Sigmoid colon (tissue), 4 donors: ENCODE measurements at regions not wholly inside any gene's neighbourhood (a gene's known extent, or its start where the extent isn't known, plus 50 kb on each side); places are given as distances from the start of the nearest gene placed in this dataset.

Experiments
- CTCF ChIP-seq, 4 experiments: fragments of 450-650 bp in 3 of 4; fragments of 200-600 bp in 1 of 4; IDR thresholded peaks; one replicate each; pipeline ENCODE4 v1.5.1; 2016 to 2019; ENCODE audit warnings: antibody characterized with exemption in 4 of 4, mild to moderate bottlenecking in 3 of 4, moderate library complexity in 2 of 4
- POLR2A ChIP-seq, 2 donors: fragments of 450-650 bp; IDR thresholded peaks; one replicate each; pipeline ENCODE4 v1.6.1; 2016; ENCODE audit warnings: antibody characterized with exemption in 2 of 2, mild to moderate bottlenecking in 2 of 2, moderate library complexity in 2 of 2
- POLR2AphosphoS5 ChIP-seq, 4 donors: sonication (generic); formaldehyde crosslinking; IDR thresholded peaks; one replicate each; pipeline ENCODE4 v1.6.1; 2017; ENCODE audit warnings: antibody characterized with exemption in 4 of 4

DNA sequence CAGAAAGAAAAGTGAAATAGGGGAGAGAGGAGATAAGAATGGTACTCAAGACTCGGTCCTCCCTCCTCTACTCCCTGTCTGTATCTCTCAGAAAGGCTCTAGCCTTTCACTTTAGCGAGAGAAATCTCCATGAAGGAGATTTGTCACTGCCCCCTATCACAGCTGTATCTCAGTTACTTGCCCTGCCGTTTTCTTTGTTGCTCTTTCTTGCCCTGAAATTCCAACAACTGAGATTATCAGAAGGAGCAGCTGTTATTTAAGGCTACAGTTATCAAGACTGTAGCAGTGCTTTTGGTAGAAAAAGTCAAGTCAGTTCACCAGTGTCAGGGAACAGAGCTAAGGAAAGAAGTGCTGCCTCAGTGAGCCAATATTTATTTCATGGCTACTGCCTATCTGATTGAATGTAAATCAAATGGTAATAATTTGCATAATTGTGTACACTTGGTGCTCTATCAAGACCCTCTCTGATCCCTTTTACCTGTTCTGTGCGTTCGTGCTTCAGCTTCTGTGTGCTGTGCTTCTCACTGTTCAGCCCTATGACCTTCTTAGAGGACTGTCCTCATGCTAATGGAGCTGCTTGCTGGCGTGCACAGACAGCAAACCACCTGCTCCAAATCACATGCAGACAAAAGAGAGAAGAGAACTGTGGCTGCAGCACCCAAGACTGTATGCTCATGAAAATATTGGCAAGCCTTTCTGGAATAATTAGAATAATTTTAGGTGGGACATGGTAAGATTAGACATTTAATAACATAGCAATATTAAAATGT, 180.2 kb upstream of the FAM3C start:
- TF ChIP-seq CTCF (IDR thresholded peaks at IDR 0.05) (no peak), POLR2AphosphoS5 (IDR thresholded peaks at IDR 0.05) (no peak), POLR2A (IDR thresholded peaks at IDR 0.05) (no peak)
